Right hindlimb (tissue), 1 donor: ENCODE measurements at regions not wholly inside any gene's neighbourhood (a gene's known extent, or its start where the extent isn't known, plus 50 kb on each side); places are given as distances from the start of the nearest gene placed in this dataset.
A peak's percentile ranks its signal among the peaks of the same experiment; 100 is the strongest.

ENCODE experiments used
- DNase-seq: peaks from one replicate; pipeline ENCODE4 v3.0.0-alpha.2; 2018

DNA sequence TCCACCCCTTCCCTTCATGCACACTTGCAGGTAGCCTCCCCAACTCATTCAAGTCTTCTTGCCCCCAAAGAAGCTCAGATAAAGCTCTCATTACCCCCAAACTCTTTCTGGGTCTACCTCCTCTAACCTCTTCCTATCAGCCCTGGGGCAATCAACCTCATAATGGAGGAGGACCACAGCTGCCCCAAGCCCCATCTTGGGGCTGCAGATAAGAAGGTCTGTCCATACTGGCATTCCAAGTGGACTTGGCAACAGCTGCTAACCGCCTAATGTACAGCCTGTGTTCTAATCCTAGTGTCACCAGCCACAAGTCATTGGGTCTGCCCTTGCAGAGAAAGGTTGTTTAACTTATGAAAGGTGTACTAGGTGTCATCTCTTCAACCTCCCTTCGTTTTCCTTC is 107.4 kb upstream of the ADGRF1 start:
- no peak for DNase-seq

DNA sequence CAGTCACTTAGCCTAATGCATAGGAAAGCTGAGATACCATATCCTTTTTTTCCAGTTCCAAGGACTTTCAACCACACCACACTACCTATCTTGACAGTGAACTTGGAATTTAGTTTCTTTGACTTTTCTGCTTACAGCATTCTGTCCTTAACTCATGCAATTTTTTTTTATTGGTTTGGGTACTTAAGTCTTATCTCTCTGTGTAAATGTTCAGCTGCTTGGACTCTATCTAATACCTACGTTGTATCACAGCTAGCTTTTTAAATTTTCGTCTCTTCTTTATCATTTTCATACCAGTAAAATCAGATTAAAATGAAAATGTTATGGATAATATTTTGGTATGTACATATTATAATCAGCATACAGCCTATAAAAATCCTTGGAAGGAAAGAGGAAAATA is 106.9 kb upstream of the ADGRF1 start:
- DNase-seq = no peak

DNA sequence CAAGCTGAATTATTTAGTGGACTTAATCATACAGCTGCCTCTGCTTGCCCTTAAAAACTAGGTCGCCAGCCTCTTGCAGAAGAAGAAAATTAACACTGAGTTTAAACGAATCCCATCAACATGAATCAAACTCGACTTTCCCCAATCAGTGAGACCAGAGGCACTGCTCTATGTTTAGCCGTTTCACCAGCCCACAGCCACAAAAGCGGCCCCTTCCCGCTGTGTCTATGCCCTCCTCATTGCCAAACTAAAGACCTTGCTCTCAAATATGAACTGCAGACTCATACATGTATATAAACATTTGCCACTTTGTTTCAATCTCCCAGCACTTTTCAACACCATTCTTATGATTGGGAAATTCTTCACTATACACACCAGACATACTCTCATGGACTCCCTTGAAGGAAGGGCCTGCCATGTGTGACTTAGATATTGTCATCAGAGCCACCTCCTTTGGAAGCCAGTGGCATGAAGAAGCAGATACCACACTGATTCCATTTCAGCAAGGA is 105.8 kb upstream of the ADGRF1 start:
- DNase-seq = no peak

DNA sequence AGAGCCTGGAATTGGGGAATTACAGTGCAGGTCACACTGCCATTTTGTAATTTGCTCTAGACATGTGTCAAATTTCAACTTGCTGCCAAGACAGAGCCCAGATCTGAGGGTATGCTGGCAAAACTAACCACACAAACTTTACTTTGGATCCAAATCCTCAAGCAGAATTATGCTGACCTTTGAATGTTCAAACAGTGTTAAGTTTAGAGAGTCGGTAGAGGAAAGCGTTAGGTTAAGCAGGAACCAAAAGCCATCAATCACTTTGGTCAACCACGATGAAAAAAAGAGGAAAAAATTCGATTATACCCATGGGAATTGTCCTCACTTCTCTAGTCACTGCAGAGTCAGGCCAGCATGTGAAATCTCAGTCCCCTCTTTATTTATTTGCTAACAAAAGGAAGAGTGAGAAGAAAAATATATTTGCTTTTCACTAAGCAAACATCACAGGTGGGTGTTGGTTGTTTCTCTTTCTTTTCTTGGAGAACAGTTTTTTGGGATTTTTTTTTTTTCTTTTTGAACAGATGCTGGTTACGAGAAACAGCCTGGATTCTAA is 105.1 kb upstream of the ADGRF1 start:
- DNase-seq = no peak

DNA sequence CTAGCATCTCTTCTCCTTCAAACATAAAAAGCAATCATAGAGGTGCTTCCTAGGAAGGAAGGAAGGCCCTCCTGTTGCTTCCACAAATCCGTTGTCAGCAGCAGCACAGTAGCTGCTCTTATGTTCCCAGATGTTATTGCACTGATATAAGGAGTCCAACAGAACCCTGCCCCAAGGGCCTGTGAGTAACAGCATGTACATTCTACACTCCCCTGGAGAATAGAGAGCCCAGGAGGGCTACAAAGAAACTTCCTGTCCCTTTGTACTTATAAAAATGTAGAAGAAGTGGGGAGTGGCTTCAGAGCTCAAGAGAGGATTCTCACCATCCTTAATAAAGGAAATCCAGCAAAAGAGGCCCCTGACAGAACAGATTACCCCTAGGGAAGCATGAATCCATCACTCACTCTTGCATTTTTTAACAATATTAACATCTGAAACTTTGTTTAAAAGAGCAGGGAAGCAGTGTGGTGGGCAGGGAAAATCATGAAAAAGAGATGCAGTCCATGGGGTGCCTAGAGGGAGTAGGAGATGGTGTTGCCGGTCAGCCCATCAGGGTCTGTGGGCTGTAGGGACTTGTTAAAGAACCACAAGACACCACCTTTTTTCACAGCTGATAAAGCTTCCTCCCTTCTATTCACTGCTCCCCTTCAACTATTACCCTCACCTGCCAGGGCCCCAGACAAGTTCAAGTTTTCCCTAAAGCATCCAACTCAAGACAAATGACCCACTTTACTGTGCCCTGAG is 104.5 kb upstream of the ADGRF1 start:
- no peak for DNase-seq

DNA sequence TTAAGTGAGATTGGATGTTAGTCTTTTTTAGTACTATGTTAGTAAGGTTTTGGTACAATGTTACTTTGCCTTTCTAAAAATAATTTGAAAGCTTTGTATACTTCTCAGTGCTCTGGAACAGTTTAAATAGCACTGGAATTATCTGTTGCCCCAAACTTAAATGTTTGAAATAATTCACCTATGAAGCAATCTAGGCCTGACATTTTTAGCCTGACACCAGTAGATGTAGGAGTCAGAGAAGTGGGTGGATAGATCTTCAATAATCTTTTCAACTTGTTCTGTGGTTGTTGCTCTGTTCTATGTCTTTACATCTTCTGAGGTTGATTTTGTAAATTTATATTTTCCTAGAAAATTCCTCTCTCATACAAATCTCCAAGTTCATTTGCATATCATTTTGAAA is 103.1 kb upstream of the ADGRF1 start:
- DNase-seq = no peak

DNA sequence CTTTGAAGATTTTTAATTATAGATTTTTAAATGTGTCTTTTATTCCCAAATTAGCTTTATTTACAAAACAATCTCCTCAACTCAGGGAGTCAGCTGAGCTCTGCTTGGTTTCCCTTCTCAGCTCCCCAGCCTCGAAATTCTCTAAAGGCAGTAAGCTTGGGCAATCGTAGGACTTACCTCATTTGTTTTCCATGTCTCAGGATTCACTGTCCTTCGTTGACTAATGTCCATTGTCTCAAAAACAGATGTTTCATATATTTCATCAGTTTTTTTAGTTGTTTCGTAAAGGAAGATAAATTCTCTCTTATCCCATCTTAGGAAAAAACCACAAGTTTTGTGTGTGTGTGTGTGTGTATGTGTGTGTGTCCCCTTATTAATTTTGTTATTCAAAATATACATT is 102.2 kb upstream of the ADGRF1 start:
- DNase-seq = no peak

DNA sequence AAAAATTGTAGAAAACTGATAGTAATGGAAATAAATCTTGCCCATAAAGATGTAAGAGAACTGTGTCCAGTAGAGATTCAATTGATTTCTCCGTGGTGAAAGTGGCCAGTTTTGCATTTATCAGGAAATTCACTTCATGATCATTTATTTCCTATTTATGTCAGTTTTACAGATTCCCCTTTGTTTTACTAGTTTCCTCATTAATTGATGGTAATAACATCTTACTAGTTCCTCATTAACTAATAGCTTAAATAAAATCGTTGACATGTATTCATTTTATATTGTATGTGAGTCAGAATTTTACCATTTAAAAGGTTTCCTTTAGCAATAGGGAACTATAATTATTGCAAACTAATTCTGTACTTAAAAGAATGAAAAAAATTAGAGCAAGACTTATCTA is 99.8 kb upstream of the ADGRF1 start:
- no peak for DNase-seq

DNA sequence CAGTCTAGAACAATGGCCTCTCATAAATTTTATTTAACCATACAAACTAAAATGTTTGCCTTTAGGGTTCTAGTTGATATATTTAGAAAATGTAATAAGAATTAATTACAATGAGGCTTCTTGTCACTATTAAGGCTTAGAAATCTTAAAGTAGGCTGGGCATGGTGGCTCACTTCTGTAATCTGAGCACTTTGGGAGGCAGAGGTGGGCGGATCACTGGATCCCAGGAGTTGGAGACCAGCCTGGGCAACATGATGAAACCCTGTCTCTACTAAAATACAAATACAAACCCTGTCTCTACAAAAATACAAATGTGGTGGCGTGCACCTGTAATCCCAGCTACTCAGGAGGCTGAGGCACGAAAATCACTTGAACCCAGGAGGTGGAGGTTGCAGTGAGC is 99.0 kb upstream of the ADGRF1 start:
- no peak for DNase-seq

DNA sequence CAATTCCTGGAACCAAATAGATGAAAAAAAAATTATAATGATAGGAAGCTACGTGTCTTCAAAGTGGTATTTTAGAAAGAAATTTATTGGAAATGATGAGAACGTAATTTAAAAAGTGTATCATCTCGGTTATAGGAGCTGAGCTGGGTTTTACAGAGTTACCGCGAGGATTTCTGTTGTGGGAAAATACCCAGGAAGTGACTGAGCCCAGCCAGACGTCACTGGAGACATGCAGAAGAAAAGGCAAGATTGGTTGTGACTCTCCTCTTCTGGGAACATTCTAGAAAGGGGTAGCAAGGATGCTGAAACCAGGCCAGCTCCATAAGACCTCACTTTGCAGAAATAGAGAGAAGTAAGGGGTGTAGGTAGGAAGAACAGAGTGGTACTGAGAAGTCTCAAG is 95.9 kb upstream of the ADGRF1 start:
- no peak for DNase-seq

DNA sequence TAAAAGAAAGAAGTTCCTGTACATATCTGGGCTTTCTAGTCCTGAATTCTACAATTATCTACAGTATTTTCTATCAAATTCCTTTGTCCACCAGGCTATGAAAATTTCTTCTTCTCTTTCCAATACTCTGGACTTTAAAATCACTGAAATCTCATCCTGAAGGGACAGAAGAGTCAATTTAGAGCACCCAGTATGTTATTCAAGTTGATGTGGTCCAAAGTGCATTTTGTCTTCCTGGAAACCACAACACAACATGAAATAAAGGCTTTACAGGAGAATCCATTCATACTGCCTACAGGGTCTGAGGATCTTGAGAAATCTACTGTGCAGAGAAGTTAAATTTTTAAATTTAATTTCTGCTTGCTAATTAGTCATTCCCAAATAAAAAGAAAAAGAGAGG is 94.9 kb upstream of the ADGRF1 start:
- no peak for DNase-seq

DNA sequence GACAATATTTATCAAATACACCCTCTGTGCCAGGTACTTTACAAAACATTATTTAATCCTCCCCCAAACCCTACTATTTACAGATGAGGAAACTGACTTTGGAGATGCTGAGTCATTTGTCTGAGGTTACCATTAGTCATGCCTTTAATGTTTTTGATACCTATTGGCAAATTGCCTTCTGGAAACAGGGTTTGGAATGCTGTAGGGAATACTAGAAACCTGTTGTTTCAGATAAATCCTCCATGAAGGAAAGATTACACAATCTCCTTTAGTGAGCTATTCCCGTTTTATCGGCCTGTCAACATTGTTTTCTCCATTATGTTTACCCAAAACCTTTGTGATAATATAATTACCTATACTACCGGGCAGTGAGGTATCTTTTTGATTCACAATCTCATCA is 93.6 kb upstream of the ADGRF1 start:
- DNase-seq = no peak

DNA sequence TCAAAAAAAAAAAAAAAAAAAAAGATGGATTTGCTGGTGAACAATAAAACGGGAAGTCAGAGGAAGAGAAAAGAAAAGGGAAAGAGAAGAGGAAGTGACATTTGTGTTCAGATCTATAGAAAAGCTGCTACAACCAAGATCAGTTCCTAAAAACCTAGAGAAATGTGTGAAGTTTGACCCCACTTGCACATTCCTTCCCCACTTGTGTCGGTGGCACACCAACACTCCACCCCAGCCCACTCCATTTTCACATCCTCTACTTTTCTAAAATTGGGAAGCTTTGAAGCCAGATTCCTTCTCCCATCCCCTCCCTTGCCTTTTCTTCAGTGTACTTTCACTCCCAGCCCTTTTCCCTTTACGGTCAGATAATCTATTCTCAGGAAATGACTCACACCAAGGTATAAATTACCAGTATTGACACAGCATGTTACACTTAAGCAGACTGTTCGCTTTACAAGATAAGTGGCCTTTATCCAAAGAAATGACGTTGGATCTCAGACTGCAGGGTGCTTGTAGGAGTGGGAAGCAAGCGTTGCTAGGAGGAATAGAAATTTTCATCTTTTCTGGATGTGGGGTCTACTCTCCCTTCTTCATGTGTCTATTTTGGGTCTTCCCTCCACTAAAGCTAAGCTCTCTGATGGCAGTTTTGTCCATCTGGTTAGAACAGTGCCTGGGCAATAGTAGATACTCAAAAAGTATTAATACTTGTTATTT is 92.5 kb upstream of the ADGRF1 start:
- no peak for DNase-seq

DNA sequence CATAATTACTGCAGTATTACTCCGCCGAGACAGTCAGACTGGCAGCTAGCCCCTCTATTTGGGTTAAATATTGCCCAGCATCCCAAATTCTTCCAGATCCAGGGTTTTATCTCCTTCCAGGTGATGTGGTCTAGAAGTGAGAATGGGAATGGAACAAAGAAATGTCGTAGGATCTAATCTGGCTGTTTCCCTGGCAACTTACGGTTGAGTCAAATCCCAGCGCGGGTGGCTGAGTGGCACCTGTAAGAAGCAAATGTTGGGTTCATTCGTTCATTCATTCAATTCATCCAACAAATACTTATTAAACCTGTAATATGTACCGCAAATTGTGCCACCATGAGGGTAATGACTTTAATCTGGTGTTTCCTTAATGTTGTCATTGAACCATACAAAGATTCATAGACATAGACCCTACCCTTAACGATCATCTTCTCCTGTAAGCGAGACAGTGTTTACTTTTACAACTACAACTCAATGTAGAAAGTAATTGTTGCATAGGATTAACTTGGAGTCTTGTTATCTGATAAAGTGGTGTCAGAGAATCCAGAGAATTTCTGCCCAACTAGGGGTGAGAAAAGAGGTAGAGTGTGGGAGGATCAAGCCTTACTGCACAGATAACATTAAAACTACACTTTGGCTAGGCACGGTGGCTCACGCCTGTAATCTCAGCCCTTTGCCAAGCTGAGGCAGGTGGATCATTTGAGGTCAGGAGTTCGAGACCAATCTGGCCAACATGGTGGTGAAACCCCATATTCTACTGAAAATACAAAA is 91.3 kb upstream of the ADGRF1 start:
- no peak for DNase-seq

DNA sequence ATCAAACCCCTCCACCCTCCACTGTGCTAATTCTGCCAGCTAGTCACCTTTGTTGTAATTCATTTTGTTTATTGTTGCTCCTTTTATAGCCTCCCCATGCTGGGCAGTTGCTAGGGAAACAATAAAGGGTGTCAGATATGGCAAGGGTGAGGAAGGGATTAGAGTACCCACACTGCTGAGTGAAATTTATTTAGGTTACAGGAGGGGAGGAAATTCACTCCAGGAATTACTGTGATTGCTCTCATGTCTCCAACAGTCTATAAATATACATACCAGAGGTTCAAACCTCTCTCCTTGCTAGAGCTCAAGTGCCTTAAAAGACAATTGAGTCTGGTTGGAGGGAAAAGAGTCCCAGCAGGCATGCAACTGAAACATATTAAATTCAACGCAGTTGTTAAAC is 90.6 kb upstream of the ADGRF1 start:
- DNase-seq = no peak

DNA sequence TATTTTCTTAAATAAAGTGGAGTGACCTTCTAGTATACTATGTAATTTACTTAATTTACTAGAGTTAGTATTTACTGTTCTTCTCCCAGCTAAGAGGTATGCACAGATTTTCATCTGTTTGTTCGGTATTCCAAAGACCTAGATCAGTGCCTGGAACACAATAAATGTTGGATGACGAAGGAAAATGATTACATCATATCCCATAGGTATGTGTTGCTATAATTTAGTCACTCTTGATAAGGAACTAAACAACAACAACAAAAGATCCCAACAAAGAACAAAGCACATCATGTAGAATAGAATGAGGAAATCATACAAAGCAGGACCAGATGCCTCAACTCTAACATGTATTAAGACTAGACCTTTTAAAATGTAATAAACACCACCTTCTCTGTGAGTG is 89.6 kb upstream of the ADGRF1 start:
- no peak for DNase-seq

DNA sequence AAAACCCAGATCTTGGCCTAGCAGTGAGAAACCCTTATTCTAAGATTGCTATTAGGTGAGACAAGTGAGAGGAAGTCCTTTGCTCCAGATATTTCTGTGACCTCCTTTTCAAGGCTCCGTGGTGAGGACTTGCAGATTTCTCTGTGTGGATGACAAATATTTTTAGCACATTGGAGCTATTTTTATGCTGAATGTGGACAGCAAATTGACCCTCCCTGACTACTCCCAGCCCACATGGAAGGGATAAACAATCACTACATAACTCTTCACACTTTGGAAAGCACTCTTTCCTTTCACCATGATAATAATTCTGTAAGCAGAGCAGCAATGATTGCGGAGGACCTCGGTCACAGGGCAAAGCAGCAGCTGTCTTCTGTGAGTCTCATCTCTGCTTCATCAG is 88.0 kb upstream of the ADGRF1 start:
- no peak for DNase-seq

DNA sequence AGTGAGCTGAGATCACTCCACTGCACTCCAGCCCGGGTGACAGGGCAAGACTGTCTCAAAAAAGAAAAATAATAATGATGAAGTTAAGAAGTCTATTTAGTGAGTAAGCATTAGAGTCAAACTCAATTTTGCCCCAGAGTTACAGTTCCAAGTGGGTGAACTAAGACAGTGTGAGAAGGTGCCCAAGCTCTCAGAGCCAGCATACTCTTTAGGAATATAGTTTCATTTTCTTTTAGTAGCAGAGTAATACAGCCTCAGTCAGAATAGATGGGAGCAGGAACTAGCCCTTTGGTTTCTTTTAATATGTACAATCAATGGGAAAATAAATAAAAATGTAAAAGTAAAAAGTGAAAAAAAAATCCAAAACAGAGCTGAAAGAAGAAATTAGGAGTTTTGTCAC is 87.0 kb upstream of the ADGRF1 start:
- no peak for DNase-seq

DNA sequence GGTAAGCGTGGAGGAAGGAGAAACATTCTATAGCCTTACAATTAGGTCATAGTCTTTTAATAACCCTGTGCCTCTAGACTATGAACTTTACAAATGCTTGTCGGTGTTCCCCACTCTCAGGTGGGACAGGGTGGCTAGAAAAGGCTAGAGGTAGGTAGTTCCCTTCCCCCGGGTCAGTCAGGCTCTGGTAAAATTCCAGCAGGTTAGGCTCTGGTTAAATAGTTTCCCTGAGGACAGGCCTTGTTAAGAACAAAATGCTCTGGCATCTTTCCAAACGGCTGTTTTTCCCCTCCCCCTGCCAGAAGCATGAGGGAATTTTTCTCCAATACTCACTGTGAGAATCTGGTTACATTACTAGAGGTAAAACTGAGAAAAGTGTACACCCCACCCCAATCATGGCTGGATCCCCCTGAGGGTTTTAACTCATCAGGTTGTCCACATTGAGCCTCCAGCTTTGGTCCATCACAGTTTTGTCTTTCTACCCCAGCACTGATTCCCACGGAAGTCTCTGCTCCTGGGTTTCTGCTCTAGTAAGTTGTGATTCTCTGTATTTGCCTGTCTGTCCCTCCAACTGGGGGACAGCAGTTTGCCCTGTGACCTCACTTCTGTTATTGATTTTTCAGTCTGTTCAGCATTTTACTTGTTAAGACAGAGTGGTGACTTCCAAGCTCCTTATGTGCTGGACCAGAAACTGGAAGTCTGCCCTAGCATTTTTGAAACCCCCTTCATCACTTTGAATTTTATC is 84.7 kb upstream of the ADGRF1 start:
- DNase-seq = peak; percentile 45

DNA sequence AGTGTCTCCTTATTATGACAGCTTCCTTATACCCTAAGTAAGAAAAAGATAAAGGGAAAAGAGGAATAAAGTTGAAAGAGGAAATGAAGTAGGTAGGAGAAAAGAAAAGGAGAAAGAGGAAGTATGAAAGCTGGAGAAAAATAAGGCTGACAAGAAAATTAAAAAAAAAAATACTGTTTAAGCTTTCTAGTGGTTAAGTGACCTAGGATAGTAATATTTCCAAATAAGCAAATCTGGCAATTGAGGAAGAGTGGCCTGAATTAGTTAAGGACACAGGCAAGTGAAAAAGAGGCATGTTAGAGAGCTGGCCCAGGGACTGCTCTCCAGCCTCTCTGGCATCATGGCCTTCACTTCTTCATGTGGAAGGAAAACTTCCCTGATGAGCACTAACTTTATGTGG is 76.5 kb upstream of the ADGRF1 start:
- no peak for DNase-seq

DNA sequence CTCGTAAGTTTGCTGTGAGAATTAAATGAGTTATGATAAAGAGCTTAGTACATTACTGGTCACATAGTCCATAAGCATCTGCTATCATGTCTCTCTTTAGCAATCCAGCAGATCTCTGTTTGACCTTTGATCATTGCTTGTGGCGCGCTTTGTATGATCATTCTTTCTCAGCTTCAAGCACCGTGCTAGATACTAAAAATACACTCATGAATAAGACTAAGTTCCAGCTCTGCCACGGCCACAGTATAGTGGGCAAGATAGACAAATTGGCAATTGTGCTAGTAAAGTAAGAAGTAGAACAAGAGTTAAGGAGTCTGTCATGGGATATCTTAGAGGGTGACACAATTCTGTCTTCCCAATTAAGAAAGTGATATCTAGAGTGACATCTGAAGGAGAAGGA is 75.2 kb upstream of the ADGRF1 start:
- no peak for DNase-seq

DNA sequence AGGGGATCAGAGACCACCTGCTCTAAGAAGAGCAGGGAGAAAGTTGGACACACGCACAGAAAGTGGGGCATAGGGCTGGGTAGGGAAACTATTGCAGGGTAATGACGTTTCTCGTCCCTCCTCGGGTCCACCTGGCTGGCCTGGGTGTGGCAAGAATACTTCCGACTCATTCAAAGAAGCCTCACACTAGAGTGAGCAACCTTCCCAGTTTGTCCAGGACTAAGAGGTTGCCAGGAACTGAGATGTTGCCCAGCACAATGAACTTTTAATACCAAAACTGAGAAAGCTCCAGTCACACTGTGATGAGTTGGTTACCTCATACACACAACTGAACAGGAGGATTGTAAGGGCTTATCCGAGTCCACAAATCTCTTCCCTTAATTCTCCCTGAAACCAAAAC is 74.5 kb upstream of the ADGRF1 start:
- DNase-seq = no peak

DNA sequence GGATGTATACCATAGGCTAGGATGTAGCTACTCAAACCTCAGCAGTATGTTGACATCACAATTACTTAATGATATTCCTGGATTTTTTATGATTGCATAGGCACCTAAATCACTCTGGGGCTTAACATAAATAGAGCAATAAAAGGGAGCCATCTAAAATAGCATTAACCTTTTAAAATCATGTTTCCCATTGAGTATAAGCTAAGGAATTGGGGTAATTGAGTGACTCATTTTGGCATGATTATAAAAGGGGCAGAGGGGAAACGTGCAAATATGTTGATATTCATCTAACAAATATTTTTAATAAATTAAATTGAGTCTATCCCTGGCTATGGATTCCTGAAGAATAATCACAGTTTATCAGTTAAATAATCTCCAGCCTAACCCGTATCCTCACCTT is 74.0 kb upstream of the ADGRF1 start:
- no peak for DNase-seq
